ENCODE measurements at regions not wholly inside any gene's neighbourhood (a gene's known extent, or its start where the extent isn't known, plus 50 kb on each side); places are given as distances from the start of the nearest gene placed in this dataset.

DNA sequence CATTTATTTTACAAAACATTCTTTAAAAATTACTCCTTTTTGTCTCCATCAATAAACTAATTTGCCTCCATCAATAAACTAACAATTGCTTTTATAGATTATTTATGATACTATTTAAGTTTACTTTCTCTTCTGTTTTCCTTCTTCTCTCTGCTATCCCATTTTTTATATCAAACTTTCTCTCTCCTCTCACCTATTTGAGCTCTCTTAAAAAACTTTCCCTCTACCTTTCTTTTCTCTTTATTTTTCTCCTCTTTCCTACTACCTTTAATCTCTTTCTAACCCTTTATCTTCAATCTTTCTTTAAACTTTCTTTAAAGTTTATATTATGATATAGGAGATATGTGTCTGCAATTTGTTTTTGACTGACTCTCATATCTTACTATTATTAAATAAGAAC lies 566.4 kb downstream of the DACH1 start:
- DNase-seq (ENCODE audit: low spot score): no peak

DNA sequence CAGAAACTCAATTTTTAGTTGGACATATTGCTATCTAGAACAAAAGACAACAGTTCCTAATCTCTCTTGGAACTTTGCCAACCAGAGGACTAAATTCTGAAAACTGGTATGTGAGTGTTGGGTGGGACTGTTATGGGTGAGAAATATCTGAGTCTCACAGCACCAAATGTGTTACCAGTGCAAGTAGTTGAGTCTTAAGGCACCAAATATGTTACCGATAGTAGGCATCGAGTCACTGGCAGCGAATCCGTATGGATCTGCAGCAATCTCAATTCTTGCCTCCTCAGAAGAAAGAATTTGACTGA lies 575.2 kb downstream of the DACH1 start:
- no peak for DNase-seq (ENCODE audit: low spot score)

DNA sequence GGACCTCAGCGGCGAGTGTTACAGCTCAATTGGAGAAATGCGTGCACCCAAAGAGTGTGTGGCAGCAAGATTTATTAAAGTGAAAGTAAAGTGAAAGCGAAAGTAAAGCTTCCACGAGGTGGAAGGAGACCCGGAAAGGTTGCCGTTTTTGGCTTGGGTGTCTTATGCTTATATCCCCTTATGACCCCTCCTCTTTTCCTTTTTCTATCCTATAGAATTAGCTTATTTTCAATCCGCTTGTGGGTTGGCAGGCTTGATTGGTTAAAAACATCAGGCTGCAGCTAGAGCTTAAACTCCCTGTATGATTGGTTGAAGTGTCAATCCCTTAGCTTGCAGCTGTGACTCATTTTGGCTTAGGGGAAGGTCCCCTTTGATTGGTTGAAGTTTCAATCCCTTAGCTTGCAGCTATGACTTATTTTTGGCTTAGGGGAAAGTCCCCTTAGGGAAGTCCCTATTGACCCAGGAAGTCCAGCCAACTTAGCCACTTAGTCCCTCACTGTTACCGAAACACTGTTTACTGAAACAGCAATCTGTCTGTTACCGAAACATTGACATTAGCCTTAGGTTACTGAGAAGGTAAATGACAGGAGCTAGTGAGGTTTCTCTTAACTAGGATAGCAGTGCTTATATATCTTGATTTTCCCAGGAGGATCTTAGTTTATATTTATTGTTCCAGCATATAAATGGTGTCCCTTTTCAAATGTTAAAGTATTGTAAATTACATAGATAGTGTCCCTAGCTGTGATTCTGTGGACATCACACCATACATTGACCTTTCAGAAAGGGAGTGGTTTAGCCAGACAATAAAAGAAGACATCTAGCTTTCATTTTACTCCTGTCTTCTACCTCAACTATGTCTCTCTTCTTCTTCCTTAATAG lies 575.8 kb downstream of the DACH1 start:
- peak; percentile 72 for DNase-seq (ENCODE audit: low spot score)

DNA sequence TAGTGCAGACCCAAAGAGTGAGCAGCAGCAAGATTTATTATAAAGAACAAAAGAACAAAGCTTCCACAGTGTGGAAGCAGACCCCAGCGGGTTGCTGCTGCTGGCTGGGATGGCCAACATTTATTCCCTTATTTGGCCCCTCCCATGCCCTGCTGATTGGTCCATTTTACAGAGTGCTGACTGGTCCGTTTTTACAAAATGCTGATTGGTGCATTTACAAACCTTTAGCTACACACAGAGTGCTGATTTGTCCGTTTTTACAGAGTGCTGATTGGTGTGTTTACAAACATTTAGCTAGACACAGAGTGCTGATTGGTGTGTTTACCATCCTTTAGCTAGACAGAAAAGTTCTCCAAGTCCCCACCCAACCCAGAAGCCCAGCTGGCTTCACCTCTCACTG lies 577.0 kb downstream of the DACH1 start:
- peak; percentile 17 for DNase-seq (ENCODE audit: low spot score)

DNA sequence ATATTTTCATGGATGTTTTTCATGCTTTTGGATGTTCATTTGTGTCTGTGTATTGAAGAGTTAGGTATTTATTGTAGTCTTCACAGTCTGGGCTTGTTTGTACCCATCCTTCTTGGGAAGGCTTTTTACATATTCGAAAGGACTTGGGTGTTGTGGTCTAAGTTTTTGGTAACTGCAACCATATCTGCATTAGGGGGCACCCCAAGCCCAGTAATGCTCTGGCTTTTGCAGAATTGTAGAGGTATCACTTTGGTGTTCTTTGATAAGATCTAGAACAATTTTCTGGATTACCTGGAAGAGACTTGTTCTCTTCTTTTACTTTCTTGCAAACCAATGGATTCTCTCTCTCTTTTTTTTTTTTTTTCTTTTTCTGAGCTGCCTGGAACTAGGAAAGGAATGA lies 581.3 kb downstream of the DACH1 start:
- DNase-seq (ENCODE audit: low spot score): no peak

DNA sequence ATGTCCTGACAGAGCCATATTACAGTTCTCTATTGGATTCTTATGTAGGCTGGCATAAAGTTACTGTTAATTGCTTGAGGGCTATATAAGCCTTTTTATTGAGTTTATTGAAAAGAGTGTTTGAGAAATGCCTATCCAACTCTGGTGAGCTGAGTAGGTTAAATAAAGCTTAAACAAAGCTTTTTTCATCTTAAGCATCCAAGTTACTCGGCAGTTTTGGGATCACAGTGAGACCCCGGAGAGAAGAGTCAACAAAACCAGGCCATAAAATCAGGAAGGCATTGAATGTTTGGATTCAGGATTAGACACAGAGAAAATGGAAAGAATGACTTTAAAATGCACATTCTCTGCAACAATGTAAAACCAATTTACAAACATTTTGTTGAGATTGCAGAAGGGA lies 588.5 kb downstream of the DACH1 start:
- no peak for DNase-seq (ENCODE audit: low spot score)

DNA sequence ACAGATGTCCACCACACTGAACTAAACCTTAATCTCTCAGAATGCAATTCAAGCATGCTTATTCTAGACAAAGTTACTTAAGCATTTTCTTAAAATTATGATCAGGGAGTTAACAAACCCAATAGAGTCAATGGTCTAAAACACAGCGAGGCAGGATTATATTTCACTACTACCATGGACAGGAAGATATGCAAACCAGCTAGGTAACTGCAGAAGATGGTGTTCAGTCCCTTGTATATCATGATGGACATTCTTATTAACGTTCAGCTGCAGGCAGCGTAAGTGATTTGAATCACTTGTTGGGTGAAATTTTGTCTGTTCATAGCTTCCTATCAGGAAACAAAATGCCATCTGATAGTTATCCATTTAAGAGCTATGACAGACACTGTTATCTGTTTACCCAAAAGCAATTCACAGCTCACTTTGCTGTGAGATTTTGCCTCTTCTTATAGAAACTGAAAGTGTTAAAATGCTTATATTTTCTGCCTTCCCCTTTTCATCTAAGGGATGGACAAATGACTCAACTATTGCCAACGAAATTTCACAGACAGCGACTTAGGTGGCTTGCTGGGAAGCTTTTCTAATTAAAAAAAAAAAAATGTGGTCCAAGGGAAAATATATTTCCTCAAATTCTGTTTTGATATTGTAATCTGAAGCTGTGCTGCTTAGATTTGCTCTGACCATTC lies 591.9 kb downstream of the DACH1 start:
- DNase-seq (ENCODE audit: low spot score): no peak

DNA sequence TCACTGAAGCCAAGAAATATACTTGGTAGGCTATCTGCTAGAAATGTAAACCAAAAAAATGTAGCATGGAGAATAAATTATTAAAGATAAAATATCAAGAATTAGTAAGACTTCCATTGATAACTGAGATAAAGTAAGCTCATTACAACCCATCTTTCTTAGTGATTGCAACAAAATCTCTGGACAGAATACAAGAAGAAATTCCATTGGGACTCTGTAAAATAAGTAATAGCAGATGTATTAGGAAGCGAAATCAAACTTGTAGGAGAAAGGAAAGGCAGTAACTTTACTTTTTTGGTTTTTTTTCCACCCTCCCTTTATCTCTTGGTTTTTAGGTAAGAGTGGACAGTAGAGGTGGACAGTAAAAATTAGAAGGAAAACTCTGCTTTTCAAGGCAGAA lies 605.7 kb downstream of the DACH1 start:
- DNase-seq (ENCODE audit: low spot score): no peak

DNA sequence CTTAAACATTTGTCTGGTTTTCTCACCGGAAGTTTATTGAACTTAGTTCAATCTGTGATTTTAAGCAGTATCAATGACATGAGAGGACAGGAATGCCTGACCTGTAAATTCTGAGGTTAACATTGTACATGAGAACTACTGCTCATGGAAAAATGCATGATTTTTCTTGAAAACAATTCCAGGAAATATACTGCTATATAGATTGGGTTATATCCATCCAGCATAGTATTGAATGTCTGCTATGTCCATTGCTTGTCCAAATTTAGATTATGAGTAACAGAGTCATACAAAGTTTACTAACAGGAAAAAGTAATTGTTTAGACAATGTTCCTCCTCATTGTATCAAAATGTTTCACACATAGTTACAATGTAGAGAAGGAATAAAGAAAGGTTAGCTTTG lies 606.8 kb downstream of the DACH1 start:
- DNase-seq (ENCODE audit: low spot score): no peak

DNA sequence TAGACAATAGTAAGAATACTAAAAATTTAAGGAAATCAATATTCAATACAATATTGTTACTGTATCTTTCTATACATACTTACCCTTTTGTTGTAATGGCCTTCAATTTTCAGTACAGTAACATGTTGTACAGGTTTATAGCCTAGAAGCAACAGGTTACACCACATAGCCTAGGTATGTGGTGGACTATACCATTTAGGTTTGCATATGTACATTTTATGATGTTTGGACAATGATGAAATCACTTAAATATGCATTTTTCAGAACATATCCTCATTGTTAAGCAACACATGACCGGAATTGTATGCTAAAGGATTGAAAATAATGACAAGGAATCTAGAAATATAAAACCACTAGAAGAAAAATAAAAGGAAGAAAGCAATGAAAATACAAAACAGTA lies 611.4 kb downstream of the DACH1 start:
- no peak for DNase-seq (ENCODE audit: low spot score)

DNA sequence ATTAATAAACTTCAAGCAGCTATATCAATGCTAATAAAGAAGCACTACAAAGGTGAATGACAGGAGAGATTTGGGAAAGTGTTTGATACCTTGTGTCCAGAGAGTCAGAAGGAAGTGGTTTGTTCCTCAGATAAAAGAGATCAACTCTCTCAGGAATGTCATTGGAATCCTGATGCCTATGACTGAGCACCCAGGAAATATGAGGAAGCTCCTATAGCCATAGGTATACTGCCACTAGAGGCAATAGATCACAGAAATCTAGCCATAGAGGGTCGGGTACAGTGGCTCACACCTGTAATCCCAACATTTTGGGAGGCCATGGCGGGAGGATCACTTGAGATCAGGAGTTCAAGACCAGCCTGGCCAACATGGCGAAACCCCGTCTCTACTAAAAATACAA lies 612.6 kb downstream of the DACH1 start:
- DNase-seq (ENCODE audit: low spot score): no peak

DNA sequence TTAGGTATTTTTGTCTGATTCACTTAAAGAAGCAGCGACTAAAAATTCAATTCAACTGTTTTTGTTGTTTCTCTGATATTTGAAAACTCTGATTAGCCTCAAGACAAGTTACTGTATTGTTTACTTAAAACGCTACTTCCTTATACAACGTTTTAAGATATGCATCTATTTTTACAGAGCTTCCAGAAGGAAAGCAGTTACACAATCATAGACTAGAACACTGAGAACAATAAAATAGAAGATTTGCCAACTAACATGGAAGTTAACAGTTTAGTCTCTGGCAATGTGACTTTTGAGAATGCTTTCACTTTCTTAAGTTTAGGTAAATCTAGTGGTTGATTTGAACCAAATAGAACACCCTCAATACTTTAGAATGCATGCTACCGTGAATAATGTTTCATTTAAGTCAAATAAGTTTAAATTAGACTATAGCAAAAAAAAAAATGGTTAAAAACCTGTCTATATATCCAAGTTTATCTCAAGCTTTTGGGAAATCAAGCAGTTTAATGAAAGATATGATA lies 614.8 kb downstream of the DACH1 start:
- no peak for DNase-seq (ENCODE audit: low spot score)

DNA sequence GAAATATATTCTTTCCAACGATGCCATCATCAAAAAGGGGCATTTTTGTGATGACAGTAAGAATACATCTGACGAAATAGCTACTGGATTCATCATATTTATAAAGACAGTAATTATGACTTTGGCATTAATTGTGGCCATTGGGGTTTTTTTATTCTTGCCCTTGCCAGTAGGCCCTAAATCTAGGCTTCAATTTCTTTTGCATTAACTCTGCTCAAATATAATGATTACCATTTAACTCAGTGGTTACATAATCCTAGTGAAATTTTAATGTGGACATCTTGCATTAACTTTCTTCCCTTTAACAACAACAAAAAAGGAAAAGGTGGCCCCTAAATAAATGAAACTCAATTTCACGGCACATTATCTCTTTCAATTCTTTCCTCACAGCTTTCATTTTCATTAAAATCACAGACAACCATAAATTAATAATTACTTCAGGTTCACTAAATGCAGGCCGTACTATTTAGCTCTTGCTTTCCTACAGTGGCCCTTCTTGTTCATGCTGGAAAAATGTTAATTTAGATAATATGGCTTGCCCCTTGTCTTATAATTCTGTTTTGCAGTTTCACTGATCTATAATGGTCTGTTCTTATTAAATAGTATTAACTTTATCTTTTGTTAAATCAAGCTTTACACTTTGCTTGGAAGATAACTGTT lies 615.6 kb downstream of the DACH1 start:
- DNase-seq (ENCODE audit: low spot score): no peak

DNA sequence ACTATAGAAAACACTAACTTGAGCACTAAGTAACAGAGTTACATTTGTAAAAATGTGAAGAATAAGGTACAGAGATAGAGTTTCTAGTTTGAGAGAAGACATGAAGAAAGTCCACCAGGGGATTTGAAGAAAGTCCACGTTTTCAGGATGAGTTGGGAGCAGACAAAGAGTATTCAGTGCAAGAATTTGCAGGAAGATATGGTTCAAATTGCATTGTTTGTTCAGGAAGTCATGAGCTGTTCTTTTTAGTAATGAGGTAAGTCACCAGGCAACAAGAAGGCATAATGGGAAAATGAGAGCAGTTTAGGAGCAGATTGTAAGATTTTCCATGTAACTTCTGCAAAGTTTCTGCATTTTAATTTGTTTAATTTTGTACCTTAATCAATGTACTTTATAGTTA lies 618.0 kb downstream of the DACH1 start:
- DNase-seq (ENCODE audit: low spot score): no peak

DNA sequence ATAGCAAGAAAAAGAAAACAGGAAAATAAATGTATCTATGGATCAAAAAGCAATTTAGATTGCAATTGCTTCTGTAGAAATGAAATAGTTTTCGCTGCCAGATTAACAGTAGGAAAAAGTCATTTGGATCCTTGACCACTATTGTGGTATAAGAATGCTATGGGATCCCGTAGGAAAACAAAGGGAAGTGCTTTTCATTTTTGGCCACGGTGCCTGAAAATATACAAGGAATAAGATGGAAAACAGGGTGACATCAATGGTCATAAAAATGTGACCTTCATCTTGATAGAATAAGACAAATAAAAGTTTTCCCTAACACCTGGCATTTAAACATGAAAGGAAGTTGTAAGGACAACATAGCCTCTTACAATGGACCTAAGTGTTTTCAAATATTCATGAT lies 622.8 kb downstream of the DACH1 start:
- DNase-seq (ENCODE audit: low spot score): no peak

DNA sequence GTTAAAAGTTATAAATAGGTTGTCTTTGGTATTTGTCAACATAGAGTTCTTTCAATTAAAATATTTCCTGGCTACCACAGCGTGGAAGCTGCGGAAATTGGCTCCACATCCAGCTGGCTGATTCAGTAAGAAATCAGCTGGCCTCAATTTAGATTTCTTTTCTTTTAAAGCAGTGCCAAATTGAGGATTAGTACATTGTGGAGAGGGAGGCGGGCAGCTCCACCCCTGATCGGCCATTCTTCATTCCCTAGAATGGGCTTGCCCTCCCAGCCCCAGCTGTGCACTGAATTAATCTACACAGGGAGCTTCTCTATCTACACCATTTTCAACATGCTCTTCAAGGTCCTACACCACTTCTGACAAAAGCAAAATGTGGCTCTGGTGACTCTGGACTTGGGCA lies 624.8 kb downstream of the DACH1 start:
- no peak for DNase-seq (ENCODE audit: low spot score)

DNA sequence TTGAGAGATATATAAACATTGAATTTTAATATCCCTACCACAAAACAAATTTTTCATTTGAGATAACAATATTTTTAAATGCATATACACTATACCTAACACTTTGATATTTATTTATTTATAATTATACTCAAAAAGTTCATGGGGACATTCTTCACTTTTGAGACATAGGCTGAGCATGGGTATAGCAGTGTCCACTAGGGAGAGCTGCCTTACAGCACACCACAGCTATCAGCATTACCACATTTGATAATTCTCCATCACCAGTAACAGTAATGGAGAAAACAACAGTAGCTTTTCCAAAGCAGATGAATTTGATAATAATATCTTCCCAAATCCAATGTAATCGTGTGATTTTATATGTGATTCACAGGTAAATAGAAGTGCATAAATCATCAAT lies 626.1 kb downstream of the DACH1 start:
- no peak for DNase-seq (ENCODE audit: low spot score)

DNA sequence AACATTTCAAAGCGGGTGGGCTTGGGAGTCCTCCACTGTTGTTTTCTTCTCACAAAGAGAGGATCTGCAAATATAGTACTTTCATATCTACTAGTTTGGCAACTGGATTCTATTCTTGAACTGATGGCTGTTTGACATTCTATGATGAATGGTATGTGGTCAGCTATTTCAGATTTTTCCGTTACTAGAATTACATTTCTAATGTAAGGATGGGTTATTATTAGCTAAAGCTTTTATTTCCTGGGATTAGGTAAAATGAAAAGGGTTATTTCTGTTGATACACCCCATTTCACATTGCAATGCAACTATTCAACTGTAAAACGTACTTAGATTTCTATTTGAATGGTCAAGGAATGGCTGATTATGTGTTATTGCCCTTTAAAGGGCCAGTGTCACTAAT lies 629.7 kb downstream of the DACH1 start:
- DNase-seq (ENCODE audit: low spot score): no peak

DNA sequence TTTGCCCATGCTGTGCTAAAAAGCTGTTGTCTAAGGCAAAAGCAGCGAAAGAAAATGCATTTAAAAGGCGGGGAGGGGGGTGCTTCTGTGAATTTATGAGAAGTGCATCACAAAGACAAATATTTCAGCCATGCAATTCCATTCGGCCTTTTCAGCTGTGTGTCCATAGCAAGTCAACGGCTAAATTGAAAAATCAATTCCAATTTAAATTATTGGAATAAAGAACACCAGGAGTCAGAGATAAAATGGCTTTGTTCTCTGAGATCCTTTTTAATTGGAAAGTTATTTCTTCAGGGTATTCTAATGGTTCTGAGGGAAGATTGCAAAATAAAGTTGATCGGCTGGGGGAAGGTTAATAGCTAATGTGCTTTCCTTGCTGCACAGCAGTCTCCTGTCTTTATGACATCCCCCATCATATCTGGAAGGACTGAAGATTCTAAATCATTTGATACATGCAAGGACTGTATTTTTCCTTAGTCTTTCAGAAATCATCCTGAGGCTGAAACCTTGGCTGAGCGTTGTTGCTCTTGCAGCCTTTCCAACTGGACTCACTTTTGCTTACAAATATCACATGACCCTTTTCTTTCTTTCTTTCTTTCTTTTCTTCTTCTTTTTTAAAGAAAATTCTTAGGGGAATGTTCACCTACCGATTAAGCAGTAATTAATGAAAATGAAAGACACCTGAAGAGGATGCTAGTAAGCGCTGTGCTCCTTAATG lies 647.1 kb downstream of the DACH1 start:
- no peak for DNase-seq (ENCODE audit: low spot score)

DNA sequence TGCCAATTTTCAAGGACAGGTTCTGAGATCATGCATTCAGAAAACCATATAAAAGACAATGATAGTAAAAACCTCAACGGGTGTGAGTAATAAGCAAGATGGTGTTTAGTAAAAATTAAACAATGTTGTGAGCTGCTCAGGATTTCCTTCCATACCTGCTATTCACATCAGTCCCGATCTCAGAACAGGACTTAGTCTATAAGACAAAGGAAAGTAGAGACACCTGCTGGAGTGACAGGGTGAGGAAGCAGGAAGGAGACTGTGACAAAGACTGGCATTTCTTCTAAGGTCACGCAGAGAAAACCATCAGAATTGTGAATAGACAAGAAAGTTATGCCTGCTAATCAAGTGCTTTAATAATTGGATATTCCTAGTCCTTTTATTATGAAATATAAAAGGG lies 648.0 kb downstream of the DACH1 start:
- no peak for DNase-seq (ENCODE audit: low spot score)

DNA sequence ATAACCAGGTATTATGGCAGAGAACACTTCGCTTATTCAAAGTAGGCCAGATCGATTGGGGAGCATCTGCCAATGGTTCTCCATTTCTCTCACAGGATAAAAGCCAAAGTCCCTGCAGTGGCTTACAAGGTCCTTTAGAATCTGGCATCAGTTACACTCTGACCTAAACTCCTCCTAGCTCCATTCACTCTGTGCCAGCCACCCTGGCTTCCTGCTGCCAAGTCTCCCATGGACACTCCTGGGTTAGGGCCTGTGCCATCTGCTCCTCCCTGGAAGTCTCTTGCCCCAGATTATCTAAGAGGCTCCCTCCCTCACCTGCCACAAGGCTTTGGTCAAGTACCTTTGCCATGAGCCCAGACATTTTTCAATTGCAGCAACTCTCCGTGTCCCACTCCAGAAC lies 649.2 kb downstream of the DACH1 start:
- no peak for DNase-seq (ENCODE audit: low spot score)

DNA sequence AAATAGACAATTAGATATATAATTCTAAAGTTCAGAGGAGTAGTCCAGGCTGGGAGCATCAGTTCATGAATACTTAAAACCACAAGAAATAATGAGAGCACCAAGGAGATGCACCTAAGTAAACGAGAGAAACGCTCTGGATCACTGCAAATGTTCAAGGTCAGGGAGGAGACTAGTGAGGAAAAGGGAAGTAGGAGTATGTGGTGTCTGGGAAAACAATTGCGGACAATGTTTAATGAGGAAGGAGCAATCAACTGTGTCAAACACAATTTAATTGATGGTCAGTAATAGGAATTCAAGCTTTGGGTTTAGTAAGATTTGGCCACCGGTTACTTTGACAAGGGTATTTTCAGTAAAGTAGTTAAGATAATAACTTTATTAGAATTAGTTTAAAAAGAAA lies 652.2 kb downstream of the DACH1 start:
- DNase-seq (ENCODE audit: low spot score): no peak

DNA sequence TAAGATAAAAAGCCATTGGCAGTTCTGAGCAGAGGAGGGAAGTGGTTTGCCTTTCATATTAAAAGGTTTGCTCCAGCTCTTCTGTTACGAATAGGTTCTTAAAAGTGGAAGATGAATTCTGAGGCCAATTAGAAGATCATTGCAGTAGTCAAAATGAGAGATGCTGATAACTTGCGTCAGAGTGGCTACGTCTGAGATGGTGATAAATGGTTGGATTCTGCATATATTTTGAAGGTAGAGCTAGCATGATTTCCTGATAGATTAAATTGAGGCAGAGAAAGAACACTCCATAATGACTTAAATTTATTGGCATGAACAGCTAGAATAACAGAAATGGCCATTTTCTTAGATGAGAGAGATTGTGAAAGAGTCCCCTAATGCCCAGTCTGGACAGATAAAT lies 652.6 kb downstream of the DACH1 start:
- no peak for DNase-seq (ENCODE audit: low spot score)
